SH-SY5Y (cell line): ENCODE measurements at regions not wholly inside any gene's neighbourhood (a gene's known extent, or its start where the extent isn't known, plus 50 kb on each side); places are given as distances from the start of the nearest gene placed in this dataset.

Source experiments
- GATA2 ChIP-seq: IDR thresholded peaks from 2 replicates; pipeline ENCODE4 v1.6.1; 2011; ENCODE audit warnings: mild to moderate bottlenecking, low read depth, low read length
- GATA3 ChIP-seq: IDR thresholded peaks from 2 replicates; pipeline ENCODE4 v1.6.1; 2011; ENCODE audit warnings: low read depth, mild to moderate bottlenecking, low read length, moderate library complexity

GRCh38 chr7:25926009-25926408 is 226.0 kb upstream of the NFE2L3 start:
- TF ChIP-seq GATA3 (no peak), GATA2 (no peak)

DNA sequence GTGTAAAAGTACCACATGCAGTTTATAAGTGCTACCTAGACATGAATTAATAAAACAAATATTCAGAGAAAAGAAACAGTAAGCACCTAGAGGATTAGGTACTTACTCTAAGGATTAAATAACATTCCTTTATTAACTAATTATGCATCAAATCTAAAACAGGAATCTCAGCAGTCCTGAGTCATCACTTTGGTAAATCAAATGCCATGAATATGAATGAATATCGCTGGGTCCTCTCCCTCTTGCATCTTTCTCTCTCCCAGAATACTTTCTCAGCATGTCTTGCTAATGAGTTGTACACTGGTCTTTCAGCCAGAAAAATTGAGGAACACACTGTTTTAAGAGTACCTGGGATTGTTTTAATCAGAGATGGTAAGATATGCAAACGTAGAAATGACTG is 225.5 kb upstream of the NFE2L3 start:
- TF ChIP-seq GATA2: no peak
- no peak for TF ChIP-seq GATA3

DNA sequence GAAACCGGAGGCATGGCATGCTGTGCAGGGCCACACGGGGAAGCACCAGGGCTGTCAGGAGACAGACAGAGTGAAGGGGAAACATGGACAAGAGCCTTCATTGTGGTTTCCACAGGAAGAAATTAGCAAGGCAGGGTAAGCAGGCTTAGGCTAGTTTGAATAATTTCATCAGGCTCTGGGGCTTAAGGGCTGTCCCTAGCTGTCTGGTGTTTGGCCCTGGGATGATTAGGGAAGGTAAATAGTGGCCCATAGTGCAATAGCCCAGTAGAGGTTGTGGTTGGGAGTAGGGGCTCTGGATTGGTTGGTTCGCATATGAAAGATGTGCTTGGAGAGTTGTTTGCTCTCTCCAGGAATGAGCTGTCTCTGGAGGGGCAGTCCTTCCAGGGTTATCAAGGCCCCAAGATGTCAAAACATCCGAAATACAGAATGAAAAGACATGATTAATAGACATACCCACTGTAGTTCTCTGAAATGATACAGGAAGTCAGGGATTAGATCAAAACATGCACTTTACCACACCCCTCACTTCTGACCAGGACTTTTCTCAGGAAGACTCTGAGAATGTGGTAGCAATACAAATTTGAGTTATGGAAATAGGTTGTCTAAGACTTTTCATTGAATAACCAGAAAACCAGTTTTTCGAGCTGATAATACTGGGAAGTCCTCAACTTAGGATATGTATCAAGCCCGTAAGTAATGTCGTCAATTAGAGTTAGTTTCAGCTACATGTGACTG is 224.9 kb upstream of the NFE2L3 start:
- no peak for TF ChIP-seq GATA2
- no peak for TF ChIP-seq GATA3

DNA sequence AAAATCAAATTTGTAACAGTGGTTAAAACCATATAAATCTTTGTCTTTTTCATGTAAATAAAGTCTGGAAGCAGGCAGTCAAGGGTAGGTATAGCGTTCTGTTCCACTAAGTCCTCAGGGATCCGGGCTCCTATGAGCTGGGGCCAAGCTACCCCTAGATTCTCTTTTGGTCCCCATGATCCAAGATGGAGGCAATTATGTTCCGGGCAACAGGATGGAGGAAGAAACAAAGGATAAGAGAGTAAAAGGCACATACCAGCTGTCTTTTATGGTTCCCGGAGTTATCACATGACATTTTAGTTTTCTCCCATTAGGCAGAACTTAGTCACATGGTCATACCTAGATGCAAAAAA is 224.4 kb upstream of the NFE2L3 start:
- no peak for TF ChIP-seq GATA3
- TF ChIP-seq GATA2: no peak

GRCh38 chr7:25928549-25929330 is 223.3 kb upstream of the NFE2L3 start:
- TF ChIP-seq GATA3: no peak

GRCh38 chr7:25929448-25929847 is 222.6 kb upstream of the NFE2L3 start:
- no peak for TF ChIP-seq GATA2
- TF ChIP-seq GATA3: no peak

DNA sequence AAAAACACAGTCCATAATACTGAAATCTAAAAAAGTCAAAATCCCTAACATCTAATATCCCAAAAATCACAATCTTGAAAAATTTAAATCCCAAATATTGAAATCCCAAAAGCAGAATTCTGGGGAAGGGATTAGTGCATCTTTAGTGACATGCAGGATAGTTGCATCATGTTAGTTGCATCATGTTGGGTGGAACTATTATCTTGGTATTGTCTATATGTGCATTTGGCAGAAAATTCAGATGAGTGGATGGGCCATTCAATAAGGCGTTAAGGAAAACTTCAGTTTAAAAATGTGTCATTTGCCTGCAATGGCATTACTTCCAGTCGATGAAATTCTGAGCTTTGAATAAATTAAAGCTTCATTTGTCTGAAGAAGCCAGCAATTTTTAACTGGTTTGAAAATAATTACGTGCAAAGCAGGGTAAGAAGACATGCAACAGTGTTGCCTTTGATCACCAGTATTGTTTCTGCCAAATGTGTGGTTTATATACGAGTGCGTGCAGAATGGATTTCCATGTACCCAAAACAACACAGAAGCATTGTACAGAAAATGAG is 221.4 kb upstream of the NFE2L3 start:
- TF ChIP-seq GATA2: no peak
- no peak for TF ChIP-seq GATA3

DNA sequence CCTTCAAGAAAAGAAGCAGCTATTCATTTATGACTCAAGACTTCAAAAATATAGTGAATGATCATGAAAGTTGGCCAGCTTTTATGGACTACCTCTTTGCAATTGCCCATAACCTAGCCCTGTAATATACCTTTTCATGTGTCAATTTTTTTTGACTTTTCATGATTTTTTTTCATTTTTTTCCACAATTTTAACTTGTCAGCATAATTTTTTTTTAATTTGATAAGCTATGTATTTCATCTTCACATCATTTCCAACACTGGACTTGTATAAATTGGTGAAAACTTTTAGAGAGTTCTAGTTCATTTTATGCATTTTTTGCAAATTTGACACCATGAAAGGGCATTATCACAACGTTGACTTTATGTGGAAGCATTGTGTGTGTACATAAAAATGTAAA is 220.8 kb upstream of the NFE2L3 start:
- TF ChIP-seq GATA2 (no peak), GATA3 (no peak)

DNA sequence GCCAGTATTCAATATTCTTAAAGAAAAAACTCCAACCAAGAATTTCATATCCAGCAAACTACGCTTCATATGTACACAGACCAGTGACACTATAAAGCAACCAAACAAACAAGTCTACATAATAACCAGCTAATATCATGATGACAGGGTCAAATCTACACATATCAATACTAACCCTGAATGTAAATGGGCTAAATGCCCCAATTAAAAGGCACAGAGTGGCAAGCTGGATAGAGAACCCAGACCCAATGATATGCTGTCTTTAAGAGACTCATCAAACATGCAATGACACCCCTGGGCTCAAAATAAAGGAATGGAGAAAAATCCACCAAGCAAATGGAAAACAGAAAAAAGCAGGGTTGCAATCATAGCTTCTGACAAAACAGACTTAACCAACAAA is 218.1 kb upstream of the NFE2L3 start:
- TF ChIP-seq GATA2 (no peak), GATA3 (no peak)

DNA sequence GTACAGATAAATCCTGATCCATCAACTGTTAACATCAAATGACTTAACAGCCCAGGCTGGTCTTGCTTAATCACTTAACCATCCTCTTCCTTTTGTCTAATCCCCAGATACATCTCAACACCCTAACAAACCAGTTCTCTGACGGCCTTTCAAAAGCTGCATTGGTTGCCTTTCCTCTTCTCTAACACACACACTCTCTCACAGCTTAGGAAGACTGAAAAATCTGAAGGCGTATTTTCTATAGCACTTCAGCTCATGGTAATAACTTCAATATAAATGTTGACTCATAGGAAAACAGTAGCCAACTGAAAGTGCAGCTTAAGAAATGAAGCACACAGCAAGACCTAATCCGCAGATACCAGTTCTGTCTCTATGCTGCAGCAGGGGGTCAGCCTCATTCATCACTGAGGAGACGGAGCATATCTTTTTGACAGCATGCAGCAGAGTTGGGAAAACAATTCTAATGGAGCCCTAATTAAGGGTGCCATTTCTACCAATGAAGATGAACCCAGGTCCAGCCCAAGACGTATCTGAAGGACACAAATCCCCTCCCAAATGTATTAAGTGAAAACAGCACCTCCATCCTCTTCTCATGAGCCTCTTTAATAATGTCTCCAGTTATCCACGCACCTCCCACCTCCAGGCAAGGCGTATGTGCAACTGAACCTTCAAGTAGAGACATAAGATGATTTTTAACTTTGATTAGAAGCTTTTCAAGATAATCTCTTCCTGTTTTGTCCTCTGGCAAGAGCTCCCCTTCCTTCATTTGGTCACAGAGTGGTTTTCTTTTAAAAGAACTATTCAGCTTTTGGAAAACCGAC is 211.7 kb upstream of the NFE2L3 start:
- no peak for TF ChIP-seq GATA3
- no peak for TF ChIP-seq GATA2

GRCh38 chr7:25944777-25945515 is 207.1 kb upstream of the NFE2L3 start:
- TF ChIP-seq GATA3: no peak
- no peak for TF ChIP-seq GATA2

DNA sequence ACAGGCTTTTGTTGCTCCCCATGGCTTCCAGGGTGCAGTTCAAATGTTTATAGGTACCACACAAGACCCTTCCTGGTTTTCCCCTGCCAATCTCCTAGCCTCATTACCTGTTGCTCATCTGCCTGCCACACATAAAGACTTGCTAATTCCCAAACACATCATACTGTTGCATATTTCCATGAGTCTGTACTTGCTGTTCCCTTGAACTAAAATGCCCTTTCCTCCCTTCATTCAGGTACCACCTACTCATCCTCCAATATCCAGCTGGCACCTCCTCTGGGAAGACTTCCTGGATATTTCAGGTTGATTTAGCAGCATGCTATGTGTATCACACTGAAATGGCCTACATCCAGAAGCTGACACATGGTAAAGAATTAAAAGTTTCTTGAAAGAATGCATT is 206.4 kb upstream of the NFE2L3 start:
- TF ChIP-seq GATA2 (no peak), GATA3 (no peak)

GRCh38 chr7:25946181-25946580 is 205.8 kb upstream of the NFE2L3 start:
- TF ChIP-seq GATA3: no peak
- TF ChIP-seq GATA2: no peak

- no peak for TF ChIP-seq GATA2
- no peak for TF ChIP-seq GATA3
Measured at GRCh38 chr7:25947669-25948516, 204.1 kb upstream of the NFE2L3 start.
